ENCODE measurements at regions not wholly inside any gene's neighbourhood (a gene's known extent, or its start where the extent isn't known, plus 50 kb on each side); places are given as distances from the start of the nearest gene placed in this dataset.

GRCh38 chr21:27366036-27366435 lies 399.1 kb upstream of the ADAMTS5 start:
- Histone ChIP-seq H3K36me3 (ENCODE audit: control insufficient read depth in 1 of 2, insufficient read depth in 2 of 2, low read length in 2 of 2) (no peaks in the 10 kb centered on the region), H3K14ac (ENCODE audit: low read length) (no peak overlapping the region), H3K4ac (ENCODE audit: low read depth, low read length) (no peak overlapping the region), H3K79me1 (ENCODE audit: low read length) (no peaks in the 10 kb centered on the region), H2BK12ac (ENCODE audit: low read length) (no peak overlapping the region), H3K4me1 (ENCODE audit: control insufficient read depth in 1 of 2, insufficient read depth in 2 of 2, low read length in 2 of 2) (no peaks in the 10 kb centered on the region), H3K4me2 (ENCODE audit: low read length) (no peak overlapping the region), H3K23ac (ENCODE audit: low read length) (no peak overlapping the region), H2AK5ac (ENCODE audit: low read length) (no peak overlapping the region), H3K27me3 (ENCODE audit: insufficient read depth, low read length) (no peaks in the 10 kb centered on the region), H4K91ac (ENCODE audit: low read depth, low read length) (no peak overlapping the region), H2AFZ (ENCODE audit: insufficient read depth, low read length, poor library complexity) (no peak overlapping the region), H2BK120ac (ENCODE audit: insufficient read depth, low read length, poor library complexity) (no peak overlapping the region), H2BK5ac (ENCODE audit: low read depth, low read length, poor library complexity) (no peak overlapping the region), H3K79me2 (ENCODE audit: control insufficient read depth, insufficient read depth, low read length, poor library complexity) (no peaks in the 10 kb centered on the region), H3K27ac (ENCODE audit: low read depth, low read length) (no peak overlapping the region), H4K12ac (ENCODE audit: low read depth, low read length) (no peak overlapping the region), H3K4me3 (ENCODE audit: low read depth, low read length) (no peak overlapping the region), H3K9ac (ENCODE audit: low read length) (no peak overlapping the region), H4K8ac (ENCODE audit: low read depth, low read length) (no peak overlapping the region), H3K18ac (ENCODE audit: low read length) (no peak overlapping the region), H3K9me3 (ENCODE audit: insufficient read depth, low read depth, low read length) (no peaks in the 10 kb centered on the region)
- no peak for DNase-seq
- no CpG with 5 or more reads among the region's 4 CpGs for WGBS (ENCODE audit: extremely low coverage, insufficient coverage, insufficient read length)

GRCh38 chr21:27365394-27365793 lies 398.5 kb upstream of the ADAMTS5 start:
- Histone ChIP-seq H3K9ac (ENCODE audit: low read length) (no peak overlapping the region), H3K9me3 (ENCODE audit: insufficient read depth, low read depth, low read length) (no peaks in the 10 kb centered on the region), H3K27ac (ENCODE audit: low read depth, low read length) (no peak overlapping the region), H3K36me3 (ENCODE audit: control insufficient read depth in 1 of 2, insufficient read depth in 2 of 2, low read length in 2 of 2) (no peaks in the 10 kb centered on the region), H2AFZ (ENCODE audit: insufficient read depth, low read length, poor library complexity) (no peak overlapping the region), H3K79me2 (ENCODE audit: control insufficient read depth, insufficient read depth, low read length, poor library complexity) (no peaks in the 10 kb centered on the region), H3K4me3 (ENCODE audit: low read depth, low read length) (no peak overlapping the region), H3K18ac (ENCODE audit: low read length) (no peak overlapping the region), H3K79me1 (ENCODE audit: low read length) (no peaks in the 10 kb centered on the region), H2AK5ac (ENCODE audit: low read length) (no peak overlapping the region), H3K4ac (ENCODE audit: low read depth, low read length) (no peak overlapping the region), H2BK120ac (ENCODE audit: insufficient read depth, low read length, poor library complexity) (no peak overlapping the region), H3K23ac (ENCODE audit: low read length) (no peak overlapping the region), H2BK5ac (ENCODE audit: low read depth, low read length, poor library complexity) (no peak overlapping the region), H3K4me2 (ENCODE audit: low read length) (no peak overlapping the region), H4K8ac (ENCODE audit: low read depth, low read length) (no peak overlapping the region), H2BK12ac (ENCODE audit: low read length) (no peak overlapping the region), H3K4me1 (ENCODE audit: control insufficient read depth in 1 of 2, insufficient read depth in 2 of 2, low read length in 2 of 2) (no peaks in the 10 kb centered on the region), H3K14ac (ENCODE audit: low read length) (no peak overlapping the region), H4K12ac (ENCODE audit: low read depth, low read length) (no peak overlapping the region), H4K91ac (ENCODE audit: low read depth, low read length) (no peak overlapping the region), H3K27me3 (ENCODE audit: insufficient read depth, low read length) (no peaks in the 10 kb centered on the region)
- peak in 1 of 2 donors; percentile 37 for DNase-seq

GRCh38 chr21:27363719-27364477 lies 397.0 kb upstream of the ADAMTS5 start:
- Histone ChIP-seq H3K18ac (ENCODE audit: low read length) (no peak overlapping the region), H4K8ac (ENCODE audit: low read depth, low read length) (no peak overlapping the region), H3K27ac (ENCODE audit: low read depth, low read length) (no peak overlapping the region), H4K12ac (ENCODE audit: low read depth, low read length) (no peak overlapping the region), H2BK120ac (ENCODE audit: insufficient read depth, low read length, poor library complexity) (no peak overlapping the region), H3K14ac (ENCODE audit: low read length) (no peak overlapping the region), H3K36me3 (ENCODE audit: control insufficient read depth in 1 of 2, insufficient read depth in 2 of 2, low read length in 2 of 2) (no peaks in the 10 kb centered on the region), H2BK12ac (ENCODE audit: low read length) (no peak overlapping the region), H3K79me1 (ENCODE audit: low read length) (no peaks in the 10 kb centered on the region), H3K23ac (ENCODE audit: low read length) (no peak overlapping the region), H3K4ac (ENCODE audit: low read depth, low read length) (no peak overlapping the region), H3K4me2 (ENCODE audit: low read length) (no peak overlapping the region), H3K4me1 (ENCODE audit: control insufficient read depth in 1 of 2, insufficient read depth in 2 of 2, low read length in 2 of 2) (no peaks in the 10 kb centered on the region), H3K79me2 (ENCODE audit: control insufficient read depth, insufficient read depth, low read length, poor library complexity) (no peaks in the 10 kb centered on the region), H2AK5ac (ENCODE audit: low read length) (no peak overlapping the region), H4K91ac (ENCODE audit: low read depth, low read length) (no peak overlapping the region), H3K9me3 (ENCODE audit: insufficient read depth, low read depth, low read length) (no peaks in the 10 kb centered on the region), H2BK5ac (ENCODE audit: low read depth, low read length, poor library complexity) (no peak overlapping the region), H3K4me3 (ENCODE audit: low read depth, low read length) (no peak overlapping the region), H2AFZ (ENCODE audit: insufficient read depth, low read length, poor library complexity) (no peak overlapping the region), H3K27me3 (ENCODE audit: insufficient read depth, low read length) (no peaks in the 10 kb centered on the region), H3K9ac (ENCODE audit: low read length) (no peak overlapping the region)
- DNase-seq, result no peak
- WGBS (ENCODE audit: extremely low coverage, insufficient coverage, insufficient read length), result no CpG with 5 or more reads among the region's 3 CpGs

GRCh38 chr21:27362249-27362648 lies 395.4 kb upstream of the ADAMTS5 start:
- no peak overlapping the region for H3K14ac ChIP-seq (ENCODE audit: low read length)
- no peak overlapping the region for H4K91ac ChIP-seq (ENCODE audit: low read depth, low read length)
- no peak overlapping the region for H4K8ac ChIP-seq (ENCODE audit: low read depth, low read length)
- H3K27me3 ChIP-seq (ENCODE audit: insufficient read depth, low read length), result no peaks in the 10 kb centered on the region
- no CpG with 5 or more reads among the region's 1 CpG for WGBS (ENCODE audit: extremely low coverage, insufficient coverage, insufficient read length)
- H2BK120ac ChIP-seq (ENCODE audit: insufficient read depth, low read length, poor library complexity), result no peak overlapping the region
- no peaks in the 10 kb centered on the region for H3K79me2 ChIP-seq (ENCODE audit: control insufficient read depth, insufficient read depth, low read length, poor library complexity)
- H3K36me3 ChIP-seq (ENCODE audit: control insufficient read depth in 1 of 2, insufficient read depth in 2 of 2, low read length in 2 of 2), result no peaks in the 10 kb centered on the region
- no peak overlapping the region for H3K4me2 ChIP-seq (ENCODE audit: low read length)
- H2AK5ac ChIP-seq (ENCODE audit: low read length), result no peak overlapping the region
- H3K4ac ChIP-seq (ENCODE audit: low read depth, low read length), result no peak overlapping the region
- no peak overlapping the region for H2BK12ac ChIP-seq (ENCODE audit: low read length)
- H3K9ac ChIP-seq (ENCODE audit: low read length), result no peak overlapping the region
- H2AFZ ChIP-seq (ENCODE audit: insufficient read depth, low read length, poor library complexity), result no peak overlapping the region
- H3K4me3 ChIP-seq (ENCODE audit: low read depth, low read length), result no peak overlapping the region
- H2BK5ac ChIP-seq (ENCODE audit: low read depth, low read length, poor library complexity), result no peak overlapping the region
- H3K18ac ChIP-seq (ENCODE audit: low read length), result no peak overlapping the region
- H4K12ac ChIP-seq (ENCODE audit: low read depth, low read length), result no peak overlapping the region
- no peaks in the 10 kb centered on the region for H3K79me1 ChIP-seq (ENCODE audit: low read length)
- no peaks in the 10 kb centered on the region for H3K9me3 ChIP-seq (ENCODE audit: insufficient read depth, low read depth, low read length)
- no peak overlapping the region for H3K23ac ChIP-seq (ENCODE audit: low read length)
- no peaks in the 10 kb centered on the region for H3K4me1 ChIP-seq (ENCODE audit: control insufficient read depth in 1 of 2, insufficient read depth in 2 of 2, low read length in 2 of 2)
- H3K27ac ChIP-seq (ENCODE audit: low read depth, low read length), result no peak overlapping the region
- peak in 1 of 2 donors; percentile 28 for DNase-seq
